ENCODE measurements at regions not wholly inside any gene's neighbourhood (a gene's known extent, or its start where the extent isn't known, plus 50 kb on each side); places are given as distances from the start of the nearest gene placed in this dataset.

- TF ChIP-seq POLR2AphosphoS5 (IDR thresholded peaks at IDR 0.05) (no peak), CTCF (IDR thresholded peaks at IDR 0.05) (no peak), POLR2A (IDR thresholded peaks at IDR 0.05) (no peak)
These were observed 124.1 kb upstream of the MYCN start for GRCh38 chr2:15816226-15816625.
